ENCODE measurements at regions not wholly inside any gene's neighbourhood (a gene's known extent, or its start where the extent isn't known, plus 50 kb on each side); places are given as distances from the start of the nearest gene placed in this dataset.

GRCh38 chr5:44646016-44646415, 162.7 kb upstream of the MRPS30 start:
- no peak for TF ChIP-seq ZNF274 (IDR thresholded peaks at IDR 0.05; ENCODE audit: low read depth, low read length)
- TF ChIP-seq SUZ12 (IDR thresholded peaks at IDR 0.05; ENCODE audit: extremely low read depth, insufficient read depth, insufficient read length) = no peak
